Spleen (tissue), 7 donors: ENCODE measurements at regions not wholly inside any gene's neighbourhood (a gene's known extent, or its start where the extent isn't known, plus 50 kb on each side); places are given as distances from the start of the nearest gene placed in this dataset.

ENCODE experiments used
- CTCF ChIP-seq, 11 experiments: fragments of 200-600 bp in 7 of 11; fragments of 450-650 bp in 4 of 11; sonication (generic) in 4 of 11; IDR thresholded peaks in 8 of 11; conservative IDR thresholded peaks in 3 of 11; 1 replicate in 7 of 11; 2 replicates in 4 of 11; pipeline versions ENCODE4 v1.4.0 to v1.8.0; 2016 to 2021; ENCODE audit warnings: antibody characterized with exemption in 11 of 11, inconsistent platforms in 4 of 11, mild to moderate bottlenecking in 1 of 11
- POLR2A ChIP-seq, 3 donors: fragments of 450-650 bp; IDR thresholded peaks; one replicate each; pipeline ENCODE4 v1.5.1; 2017; ENCODE audit warnings: antibody characterized with exemption in 3 of 3, mild to moderate bottlenecking in 1 of 3
- POLR2AphosphoS5 ChIP-seq, 3 donors: sonication (generic); formaldehyde crosslinking; IDR thresholded peaks; one replicate each; pipeline ENCODE4 v1.5.1; 2017; ENCODE audit warnings: antibody characterized with exemption in 3 of 3
- donor health status: DM: no; HTN: no; CAD: no; lungs with moderate emphysema.
- donor health status: DM: no; HTN: no; CAD: no.
- donor health status: DM: no; HTN: no; CAD: no.

- TF ChIP-seq POLR2A (IDR thresholded peaks at IDR 0.05): no peak
- no peak for TF ChIP-seq CTCF (IDR thresholded peaks at IDR 0.05 in 8 of 11, conservative IDR thresholded peaks at IDR 0.05 in 3 of 11)
- no peak for TF ChIP-seq POLR2AphosphoS5 (IDR thresholded peaks at IDR 0.05)
Observed at GRCh38 chr11:70715166-70715951, 317.0 kb downstream of the CTTN start.
